ENCODE measurements at regions not wholly inside any gene's neighbourhood (a gene's known extent, or its start where the extent isn't known, plus 50 kb on each side); places are given as distances from the start of the nearest gene placed in this dataset.

DNA sequence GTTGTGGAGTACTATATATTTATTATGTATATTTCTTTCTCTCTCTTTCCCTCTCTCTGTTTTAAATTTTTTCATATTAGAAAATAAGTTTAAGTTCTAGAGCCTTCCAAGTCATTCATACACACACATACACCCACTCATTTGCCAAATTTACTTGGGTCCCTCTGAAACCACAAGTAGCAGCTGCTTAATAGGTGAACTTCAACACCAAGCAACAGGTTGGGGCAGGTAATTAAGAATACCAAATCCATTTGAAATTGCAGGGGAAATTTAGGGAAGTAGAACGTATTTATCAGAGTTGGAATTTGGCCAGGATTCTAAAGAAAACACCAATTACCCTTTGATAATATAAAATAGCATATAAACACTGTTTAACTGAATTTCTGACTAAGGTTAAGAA lies 75.0 kb upstream of the RBBP8 start:
- Histone ChIP-seq H3K4me1 (peaks cover 4% of the 10 kb centered on the region), H3K36me3 (no peaks in the 10 kb centered on the region), H3K27ac (no peak overlapping the region), H3K27me3 (no peaks in the 10 kb centered on the region), H3K9me3 (no peaks in the 10 kb centered on the region), H3K4me3 (no peak overlapping the region)
- 18% methylated on average over 1 of the region's 1 CpG for WGBS
- no peak for TF ChIP-seq CTCF (IDR thresholded peaks at IDR 0.05)
- no peak for TF ChIP-seq POLR2A (IDR thresholded peaks at IDR 0.05)
- TF ChIP-seq POLR2AphosphoS5 (IDR thresholded peaks at IDR 0.05): no peak
- no peak for TF ChIP-seq EP300 (IDR thresholded peaks at IDR 0.05)
- no peak for DNase-seq (ENCODE audit: low spot score in 2 of 2)

- WGBS: 85% methylated on average over 3 of the region's 3 CpGs
- Histone ChIP-seq H3K4me3 (no peak overlapping the region), H3K4me1 (no peaks in the 10 kb centered on the region), H3K36me3 (no peaks in the 10 kb centered on the region), H3K27ac (no peak overlapping the region), H3K9me3 (no peaks in the 10 kb centered on the region), H3K27me3 (no peaks in the 10 kb centered on the region)
- DNase-seq (ENCODE audit: low spot score in 2 of 2): no peak
- TF ChIP-seq EP300 (IDR thresholded peaks at IDR 0.05) (no peak), CTCF (IDR thresholded peaks at IDR 0.05) (no peak), POLR2AphosphoS5 (IDR thresholded peaks at IDR 0.05) (no peak), POLR2A (IDR thresholded peaks at IDR 0.05) (no peak)
Observed at GRCh38 chr18:22860807-22861206, 72.3 kb upstream of the RBBP8 start.

DNA sequence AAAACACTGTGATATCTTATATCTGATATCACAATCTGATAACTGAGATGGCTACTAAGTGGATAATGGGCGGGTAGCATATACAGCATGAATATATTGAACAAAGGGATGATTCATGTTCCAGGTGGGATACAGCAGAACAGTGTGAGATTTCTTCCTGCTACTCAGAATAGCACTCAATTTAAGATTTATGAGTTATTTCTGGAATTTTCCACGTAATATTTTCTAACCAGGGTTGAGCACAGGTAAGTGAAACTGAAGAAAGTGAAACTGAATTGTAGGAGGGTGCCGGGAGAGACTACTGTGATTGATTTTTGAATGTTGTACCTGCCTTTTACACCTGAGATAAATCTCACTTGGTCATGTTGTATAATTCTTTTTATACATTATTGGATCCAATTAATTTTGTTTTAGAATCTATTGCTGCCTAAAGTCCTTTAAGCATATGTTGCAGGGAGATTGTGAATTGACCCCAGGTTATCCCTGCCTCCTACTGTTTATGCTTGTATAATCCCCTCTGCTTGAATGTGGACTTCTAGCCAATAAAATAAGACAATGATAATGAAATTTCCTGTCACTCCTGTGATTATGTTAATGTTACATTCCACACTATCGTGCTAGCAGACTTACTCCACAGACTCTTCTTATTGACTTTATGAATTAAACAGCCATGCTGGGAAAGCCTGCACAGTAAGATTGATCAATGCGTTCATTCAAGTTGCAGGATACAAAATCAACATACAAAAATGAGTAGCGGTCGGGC lies 67.6 kb upstream of the RBBP8 start:
- TF ChIP-seq POLR2AphosphoS5 (IDR thresholded peaks at IDR 0.05) (no peak), EP300 (IDR thresholded peaks at IDR 0.05) (no peak), POLR2A (IDR thresholded peaks at IDR 0.05) (no peak), CTCF (IDR thresholded peaks at IDR 0.05) (no peak)
- H3K4me3 ChIP-seq: no peak overlapping the region

GRCh38 chr18:22868831-22869230 lies 64.3 kb upstream of the RBBP8 start:
- H3K36me3 ChIP-seq: no peaks in the 10 kb centered on the region
- H3K27me3 ChIP-seq: no peaks in the 10 kb centered on the region
- TF ChIP-seq POLR2A (IDR thresholded peaks at IDR 0.05) (no peak), EP300 (IDR thresholded peaks at IDR 0.05) (no peak), POLR2AphosphoS5 (IDR thresholded peaks at IDR 0.05) (no peak), CTCF (IDR thresholded peaks at IDR 0.05) (no peak)
- 58% methylated on average over 1 of the region's 1 CpG for WGBS
- peaks cover 3% of the 10 kb centered on the region for H3K4me1 ChIP-seq
- H3K9me3 ChIP-seq: no peaks in the 10 kb centered on the region
- no peak overlapping the region for H3K4me3 ChIP-seq
- no peak for DNase-seq (ENCODE audit: low spot score in 2 of 2)
- H3K27ac ChIP-seq: no peak overlapping the region

More for the DNA sequence above, 67.6 kb upstream of the RBBP8 start:
- Histone ChIP-seq H3K27ac (no peak overlapping the region), H3K36me3 (no peaks in the 10 kb centered on the region), H3K4me1 (no peaks in the 10 kb centered on the region), H3K9me3 (no peaks in the 10 kb centered on the region), H3K27me3 (no peaks in the 10 kb centered on the region)
- DNase-seq (ENCODE audit: low spot score in 2 of 2): no peak
- WGBS: 65% methylated on average over 7 of the region's 7 CpGs

DNA sequence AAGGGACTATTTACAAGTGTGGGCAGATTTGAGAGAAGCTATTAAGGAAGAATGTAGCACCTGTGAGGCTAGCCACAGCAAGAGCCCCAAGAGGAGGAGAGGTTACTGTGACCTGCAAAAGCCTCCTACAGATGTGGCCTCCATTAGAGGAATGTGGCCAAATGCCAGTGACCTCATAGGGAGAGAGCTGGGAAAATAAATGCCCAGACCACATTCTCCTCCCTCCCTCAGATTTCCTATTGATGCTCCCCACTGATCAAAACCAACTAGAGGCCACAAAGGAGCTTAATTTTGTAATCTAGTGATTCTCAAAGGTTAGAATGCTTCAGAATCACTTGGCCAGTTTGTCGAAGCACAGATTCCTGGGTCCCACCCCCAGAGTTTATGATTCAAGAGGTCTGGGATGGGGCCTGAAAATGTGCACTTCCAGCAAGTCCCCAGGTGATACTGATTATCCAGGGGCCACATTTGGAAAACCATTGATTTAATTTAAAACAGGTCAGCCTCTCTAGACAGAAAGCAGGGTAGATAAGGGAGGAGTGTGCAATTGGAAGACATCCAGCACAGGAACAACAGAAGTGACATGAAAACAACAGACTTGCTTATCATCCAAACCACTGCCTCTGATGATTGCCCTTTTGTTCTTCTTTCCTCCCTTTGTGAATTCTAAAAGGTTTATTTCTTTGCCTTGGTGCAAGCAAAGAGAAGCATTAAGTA lies 61.2 kb upstream of the RBBP8 start:
- Histone ChIP-seq H3K4me1 (peaks cover 3% of the 10 kb centered on the region), H3K9me3 (no peaks in the 10 kb centered on the region), H3K27me3 (no peaks in the 10 kb centered on the region), H3K36me3 (no peaks in the 10 kb centered on the region), H3K4me3 (no peak overlapping the region), H3K27ac (no peak overlapping the region)
- DNase-seq (ENCODE audit: low spot score in 2 of 2): no peak
- TF ChIP-seq POLR2AphosphoS5 (IDR thresholded peaks at IDR 0.05): no peak
- TF ChIP-seq CTCF (IDR thresholded peaks at IDR 0.05): no peak
- TF ChIP-seq EP300 (IDR thresholded peaks at IDR 0.05): no peak
- TF ChIP-seq POLR2A (IDR thresholded peaks at IDR 0.05): no peak
- 31% methylated on average over 1 of the region's 1 CpG for WGBS

All from suprapubic skin (tissue), 4 donors.